ENCODE measurements at regions not wholly inside any gene's neighbourhood (a gene's known extent, or its start where the extent isn't known, plus 50 kb on each side); places are given as distances from the start of the nearest gene placed in this dataset.

- TF ChIP-seq, protein P1, sequence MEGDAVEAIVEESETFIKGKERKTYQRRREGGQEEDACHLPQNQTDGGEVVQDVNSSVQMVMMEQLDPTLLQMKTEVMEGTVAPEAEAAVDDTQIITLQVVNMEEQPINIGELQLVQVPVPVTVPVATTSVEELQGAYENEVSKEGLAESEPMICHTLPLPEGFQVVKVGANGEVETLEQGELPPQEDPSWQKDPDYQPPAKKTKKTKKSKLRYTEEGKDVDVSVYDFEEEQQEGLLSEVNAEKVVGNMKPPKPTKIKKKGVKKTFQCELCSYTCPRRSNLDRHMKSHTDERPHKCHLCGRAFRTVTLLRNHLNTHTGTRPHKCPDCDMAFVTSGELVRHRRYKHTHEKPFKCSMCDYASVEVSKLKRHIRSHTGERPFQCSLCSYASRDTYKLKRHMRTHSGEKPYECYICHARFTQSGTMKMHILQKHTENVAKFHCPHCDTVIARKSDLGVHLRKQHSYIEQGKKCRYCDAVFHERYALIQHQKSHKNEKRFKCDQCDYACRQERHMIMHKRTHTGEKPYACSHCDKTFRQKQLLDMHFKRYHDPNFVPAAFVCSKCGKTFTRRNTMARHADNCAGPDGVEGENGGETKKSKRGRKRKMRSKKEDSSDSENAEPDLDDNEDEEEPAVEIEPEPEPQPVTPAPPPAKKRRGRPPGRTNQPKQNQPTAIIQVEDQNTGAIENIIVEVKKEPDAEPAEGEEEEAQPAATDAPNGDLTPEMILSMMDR (IDR thresholded peaks at IDR 0.05; ENCODE audit: low read depth, low read length), result no peak
Measured at GRCh38 chr3:106700981-106701380, 676.3 kb upstream of the CCDC54 start.

DNA sequence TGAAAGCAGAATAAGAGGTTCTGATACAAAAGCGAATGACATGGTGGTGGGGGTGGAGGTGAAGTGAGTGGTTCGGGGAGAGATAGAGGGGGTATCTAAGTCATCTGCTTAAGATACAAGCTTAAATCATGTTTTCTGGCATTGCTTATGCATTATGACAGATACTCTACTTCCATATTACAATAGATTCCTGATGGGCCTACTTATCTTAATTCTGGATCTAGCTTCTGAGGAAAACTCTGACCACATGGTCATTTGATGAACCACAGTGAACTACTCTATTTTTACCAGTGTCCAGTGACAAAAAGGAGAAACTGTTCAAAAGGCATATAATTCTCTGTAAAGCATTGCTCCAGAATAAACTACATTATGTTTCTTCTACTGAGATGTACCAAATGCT, 673.7 kb upstream of the CCDC54 start:
- no peak for DNase-seq (ENCODE audit: low read depth, low spot score)
- ChIA-PET CTCF (no interaction called here), POLR2A (no interaction called here)
- Histone ChIP-seq H3K27me3 (ENCODE audit: control insufficient read depth, insufficient read depth, low read length) (no peaks in the 10 kb centered on the region), H3K27ac (ENCODE audit: low read depth, low read length) (no peak overlapping the region), H3K4me3 (ENCODE audit: low read depth, low read length) (no peak overlapping the region), H3K9me3 (ENCODE audit: control insufficient read depth, insufficient read depth, low read length) (no peaks in the 10 kb centered on the region)
- TF ChIP-seq, protein P1 (IDR thresholded peaks at IDR 0.05; ENCODE audit: low read depth, low read length), result no peak

More at GRCh38 chr3:106700981-106701380, 676.3 kb upstream of the CCDC54 start:
- DNase-seq (ENCODE audit: low read depth, low spot score), result no peak
- ChIA-PET POLR2A (no interaction called here), CTCF (no interaction called here)
- no peaks in the 10 kb centered on the region for H3K27me3 ChIP-seq (ENCODE audit: control insufficient read depth, insufficient read depth, low read length)
- no peak overlapping the region for H3K27ac ChIP-seq (ENCODE audit: low read depth, low read length)
- H3K9me3 ChIP-seq (ENCODE audit: control insufficient read depth, insufficient read depth, low read length), result no peaks in the 10 kb centered on the region
- H3K4me3 ChIP-seq (ENCODE audit: low read depth, low read length), result no peak overlapping the region

DNA sequence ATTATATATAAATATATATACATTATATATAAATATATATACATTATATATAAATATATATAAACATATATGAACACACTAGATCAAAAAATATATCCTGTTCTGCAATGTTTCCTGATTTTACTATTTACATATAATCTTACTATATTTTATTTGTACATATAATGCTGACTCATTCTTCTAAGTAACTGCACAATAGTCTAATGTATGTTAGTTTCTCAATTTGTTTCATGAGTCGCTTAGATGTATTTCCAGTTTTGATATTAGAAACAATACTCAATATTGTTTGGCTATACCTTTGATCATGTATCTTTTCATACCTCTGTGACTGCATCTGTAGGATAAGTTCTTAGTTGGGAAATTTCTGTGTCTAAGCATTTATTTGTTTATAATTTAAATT, 669.9 kb upstream of the CCDC54 start:
- POLR2A ChIA-PET, result no interaction called here

GRCh38 chr3:106710596-106710995, 666.6 kb upstream of the CCDC54 start:
- CTCF ChIA-PET, result no interaction called here
- POLR2A ChIA-PET, result no interaction called here
- no peak for DNase-seq (ENCODE audit: low read depth, low spot score)
- TF ChIP-seq, protein P1 (IDR thresholded peaks at IDR 0.05; ENCODE audit: low read depth, low read length), result no peak
- Histone ChIP-seq H3K27me3 (ENCODE audit: control insufficient read depth, insufficient read depth, low read length) (no peaks in the 10 kb centered on the region), H3K9me3 (ENCODE audit: control insufficient read depth, insufficient read depth, low read length) (no peaks in the 10 kb centered on the region; the same call in 1 of the 2 replicates), H3K27ac (ENCODE audit: low read depth, low read length) (no peak overlapping the region), H3K4me3 (ENCODE audit: low read depth, low read length) (no peak overlapping the region)

More for the DNA sequence above, 669.9 kb upstream of the CCDC54 start:
- TF ChIP-seq, protein P1 (IDR thresholded peaks at IDR 0.05; ENCODE audit: low read depth, low read length), result no peak
- CTCF ChIA-PET, result no interaction called here
- Histone ChIP-seq H3K4me3 (ENCODE audit: low read depth, low read length) (no peak overlapping the region), H3K27ac (ENCODE audit: low read depth, low read length) (no peak overlapping the region), H3K27me3 (ENCODE audit: control insufficient read depth, insufficient read depth, low read length) (no peaks in the 10 kb centered on the region), H3K9me3 (ENCODE audit: control insufficient read depth, insufficient read depth, low read length) (no peaks in the 10 kb centered on the region)
- DNase-seq (ENCODE audit: low read depth, low spot score), result no peak

DNA sequence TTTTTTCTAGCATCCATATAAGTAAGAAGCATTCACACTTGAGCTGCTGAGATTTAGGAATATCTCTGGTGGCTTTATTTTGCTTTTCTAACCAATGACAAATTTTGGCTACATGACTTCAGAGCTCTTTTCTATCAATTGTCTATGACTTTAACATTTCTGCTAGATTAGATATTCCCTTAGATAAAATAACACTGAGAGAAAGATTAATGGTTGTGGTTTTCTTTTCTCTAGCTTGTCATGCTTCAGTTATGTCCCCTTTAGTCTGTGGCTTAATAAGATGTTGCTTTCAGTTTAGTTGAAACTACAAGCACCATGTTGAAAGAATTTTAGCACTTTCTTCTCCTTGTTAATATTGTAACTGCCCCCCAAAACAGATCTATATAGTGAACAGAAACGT, 665.6 kb upstream of the CCDC54 start:
- DNase-seq (ENCODE audit: low read depth, low spot score), result no peak
- no peak overlapping the region for H3K27ac ChIP-seq (ENCODE audit: low read depth, low read length)
- TF ChIP-seq, protein P1 (IDR thresholded peaks at IDR 0.05; ENCODE audit: low read depth, low read length), result no peak
- no peaks in the 10 kb centered on the region; the same call in 1 of the 2 replicates for H3K9me3 ChIP-seq (ENCODE audit: control insufficient read depth, insufficient read depth, low read length)
- H3K27me3 ChIP-seq (ENCODE audit: control insufficient read depth, insufficient read depth, low read length), result no peaks in the 10 kb centered on the region
- H3K4me3 ChIP-seq (ENCODE audit: low read depth, low read length), result no peak overlapping the region
- CTCF ChIA-PET, result no interaction called here
- POLR2A ChIA-PET, result no interaction called here
